NCI-H146 treated with DMSO at 0.1 percent for 48 hours (cell line): ENCODE measurements at regions not wholly inside any gene's neighbourhood (a gene's known extent, or its start where the extent isn't known, plus 50 kb on each side); places are given as distances from the start of the nearest gene placed in this dataset.

Source experiments
- DNase-seq: peaks from one replicate; lab custom pipeline; 2025; ENCODE audit not compliant: unreplicated experiment; lab: John Stamatoyannopoulos, UW

- DNase-seq: no peak
Measured at GRCh38 chr18:76771192-76771799, 51.1 kb upstream of the ZNF236 start.

- no peak for DNase-seq
Measured at GRCh38 chr18:76767954-76768353, 54.4 kb upstream of the ZNF236 start.

- no peak for DNase-seq
Measured at GRCh38 chr18:76766429-76766828, 55.9 kb upstream of the ZNF236 start.

GRCh38 chr18:76765649-76766048, 56.7 kb upstream of the ZNF236 start:
- DNase-seq: no peak

- no peak for DNase-seq
Measured at GRCh38 chr18:76764291-76764901, 58.0 kb upstream of the ZNF236 start.

GRCh38 chr18:76759056-76759455, 63.3 kb upstream of the ZNF236 start:
- DNase-seq: no peak

- no peak for DNase-seq
Measured at GRCh38 chr18:76757925-76758324, 64.4 kb upstream of the ZNF236 start.

GRCh38 chr18:76757335-76757734, 65.0 kb upstream of the ZNF236 start:
- no peak for DNase-seq

- DNase-seq: no peak
Measured at GRCh38 chr18:76756531-76757253, 65.7 kb upstream of the ZNF236 start.

GRCh38 chr18:76754351-76754750, 68.0 kb upstream of the ZNF236 start:
- DNase-seq: no peak

GRCh38 chr18:76752400-76752799, 70.0 kb upstream of the ZNF236 start:
- DNase-seq: no peak

- no peak for DNase-seq
Measured at GRCh38 chr18:76750917-76751890, 71.2 kb upstream of the ZNF236 start.

- DNase-seq: no peak
Measured at GRCh38 chr18:76750269-76750668, 72.1 kb upstream of the ZNF236 start.

GRCh38 chr18:76747676-76748075, 74.7 kb upstream of the ZNF236 start:
- no peak for DNase-seq

GRCh38 chr18:76741346-76741745, 81.0 kb upstream of the ZNF236 start:
- no peak for DNase-seq

- DNase-seq: no peak
Measured at GRCh38 chr18:76736309-76736708, 86.0 kb upstream of the ZNF236 start.

- DNase-seq: no peak
Measured at GRCh38 chr18:76730901-76731300, 91.5 kb upstream of the ZNF236 start.

GRCh38 chr18:76727589-76727988, 94.8 kb upstream of the ZNF236 start:
- DNase-seq: no peak

GRCh38 chr18:76725445-76725844, 96.9 kb upstream of the ZNF236 start:
- DNase-seq: no peak

- no peak for DNase-seq
Measured at GRCh38 chr18:76722224-76723061, 99.9 kb upstream of the ZNF236 start.
